ENCODE measurements at regions not wholly inside any gene's neighbourhood (a gene's known extent, or its start where the extent isn't known, plus 50 kb on each side); places are given as distances from the start of the nearest gene placed in this dataset.

GRCh38 chr17:5864741-5865657 is 205.2 kb upstream of the WSCD1 start:
- no peak for TF ChIP-seq CTCF (IDR thresholded peaks at IDR 0.05; ENCODE audit: insufficient read depth, low read depth, low read length)
- TF ChIP-seq EZH2 (IDR thresholded peaks at IDR 0.05; ENCODE audit: insufficient read depth, low read length): no peak
